Stimulated activated memory B cell treated with anti-CD40 and anti-IgM and Interleukin-4, amounts not matched to agents 10 μg/mL and 1 μg/mL and 100 μg/mL, for 72 hours (primary cell): ENCODE measurements at regions not wholly inside any gene's neighbourhood (a gene's known extent, or its start where the extent isn't known, plus 50 kb on each side); places are given as distances from the start of the nearest gene placed in this dataset.
"Not testable (repeated sequence)": the region's sequence is repeated elsewhere in the genome, so short reads cannot be mapped to it uniquely, and the experiment has no call there.

Experiments
- ATAC-seq: fragments of 150-1000 bp; cut with Tn5 transposase; 2 replicates; pipeline ENCODE4 v1.10.0; 2021
- H3K27ac Mint-ChIP-seq: one replicate; pipeline ENCODE4 v1.8.0; 2022; ENCODE audit warnings: mild to moderate bottlenecking, mixed read lengths
- H3K27me3 Mint-ChIP-seq: one replicate; pipeline ENCODE4 v1.8.0; 2022; ENCODE audit warnings: mixed read lengths
- H3K36me3 Mint-ChIP-seq: one replicate; pipeline ENCODE4 v1.8.0; 2022; ENCODE audit warnings: mixed read lengths
- H3K4me1 Mint-ChIP-seq: one replicate; pipeline ENCODE4 v1.8.0; 2022; ENCODE audit warnings: mixed read lengths
- H3K4me3 Mint-ChIP-seq: one replicate; pipeline ENCODE4 v1.8.0; 2022; ENCODE audit warnings: mild to moderate bottlenecking, moderate library complexity, mixed read lengths
- H3K9me3 Mint-ChIP-seq: one replicate; pipeline ENCODE4 v1.8.0; 2022; ENCODE audit warnings: mixed read lengths

- H3K27me3 Mint-ChIP-seq = no peaks in the 10 kb centered on the region
- peaks cover 62% of the 10 kb centered on the region for H3K4me1 Mint-ChIP-seq
- H3K36me3 Mint-ChIP-seq = no peaks in the 10 kb centered on the region
- peak overlapping the region; percentile 62 for H3K27ac Mint-ChIP-seq
- H3K9me3 Mint-ChIP-seq = no peaks in the 10 kb centered on the region
- ATAC-seq = no peak
- H3K4me3 Mint-ChIP-seq = peak overlapping the region; percentile 83
Observed at GRCh38 chr9:36485647-36486328, 85.7 kb upstream of the RNF38 start.

- no peaks in the 10 kb centered on the region for H3K36me3 Mint-ChIP-seq
- no peak overlapping the region for H3K4me3 Mint-ChIP-seq
- no peaks in the 10 kb centered on the region for H3K9me3 Mint-ChIP-seq
- H3K27me3 Mint-ChIP-seq = no peaks in the 10 kb centered on the region
- H3K4me1 Mint-ChIP-seq = peaks cover 67% of the 10 kb centered on the region
- H3K27ac Mint-ChIP-seq = no peak overlapping the region
- no peak for ATAC-seq
Observed at GRCh38 chr9:36484124-36484523, 84.1 kb upstream of the RNF38 start.

- Mint-ChIP-seq H3K27ac (no peak overlapping the region), H3K9me3 (no peaks in the 10 kb centered on the region), H3K4me3 (no peak overlapping the region)
Observed at GRCh38 chr9:36479101-36479500, 79.0 kb upstream of the RNF38 start.

GRCh38 chr9:36471359-36471758, 71.3 kb upstream of the RNF38 start:
- H3K27me3 Mint-ChIP-seq = no peaks in the 10 kb centered on the region
- no peaks in the 10 kb centered on the region for H3K9me3 Mint-ChIP-seq
- H3K36me3 Mint-ChIP-seq = no peaks in the 10 kb centered on the region
- peak overlapping the region; percentile 79 for H3K4me3 Mint-ChIP-seq
- ATAC-seq = no peak
- peaks cover 37% of the 10 kb centered on the region for H3K4me1 Mint-ChIP-seq
- H3K27ac Mint-ChIP-seq = peak overlapping the region; percentile 93

More at GRCh38 chr9:36479101-36479500, 79.0 kb upstream of the RNF38 start:
- no peak for ATAC-seq
- H3K36me3 Mint-ChIP-seq = no peaks in the 10 kb centered on the region
- H3K27me3 Mint-ChIP-seq = no peaks in the 10 kb centered on the region
- peaks cover 34% of the 10 kb centered on the region for H3K4me1 Mint-ChIP-seq

GRCh38 chr9:36470643-36471290, 70.7 kb upstream of the RNF38 start:
- peaks cover 37% of the 10 kb centered on the region for H3K4me1 Mint-ChIP-seq
- no peaks in the 10 kb centered on the region for H3K9me3 Mint-ChIP-seq
- no peaks in the 10 kb centered on the region for H3K27me3 Mint-ChIP-seq
- peak overlapping the region; percentile 79 for H3K4me3 Mint-ChIP-seq
- no peaks in the 10 kb centered on the region for H3K36me3 Mint-ChIP-seq
- peak; percentile 88 for ATAC-seq
- peak overlapping the region; percentile 93 for H3K27ac Mint-ChIP-seq

- H3K4me3 Mint-ChIP-seq = no peak overlapping the region
- peaks cover 8% of the 10 kb centered on the region for H3K36me3 Mint-ChIP-seq
Observed at GRCh38 chr9:36463467-36463866, 63.4 kb upstream of the RNF38 start.

GRCh38 chr9:36462245-36462644, 62.2 kb upstream of the RNF38 start:
- Mint-ChIP-seq H3K36me3 (peaks cover 8% of the 10 kb centered on the region), H3K4me3 (no peak overlapping the region), H3K27me3 (no peaks in the 10 kb centered on the region), H3K4me1 (peaks cover 56% of the 10 kb centered on the region), H3K27ac (peak overlapping the region; percentile 45), H3K9me3 (no peaks in the 10 kb centered on the region)
- ATAC-seq = no peak

More at GRCh38 chr9:36463467-36463866, 63.4 kb upstream of the RNF38 start:
- Mint-ChIP-seq H3K27me3 (no peaks in the 10 kb centered on the region), H3K4me1 (peaks cover 54% of the 10 kb centered on the region), H3K27ac (peak overlapping the region; percentile 16), H3K9me3 (no peaks in the 10 kb centered on the region)
- no peak for ATAC-seq

GRCh38 chr9:36461323-36461722, 61.3 kb upstream of the RNF38 start:
- Mint-ChIP-seq H3K4me3 (no peak overlapping the region), H3K4me1 (peaks cover 62% of the 10 kb centered on the region), H3K36me3 (peaks cover 8% of the 10 kb centered on the region), H3K9me3 (no peaks in the 10 kb centered on the region), H3K27me3 (no peaks in the 10 kb centered on the region), H3K27ac (peak overlapping the region; percentile 45)
- ATAC-seq = no peak

- H3K27me3 Mint-ChIP-seq, H3K36me3 Mint-ChIP-seq, H3K9me3 Mint-ChIP-seq: not testable (repeated sequence)
- Mint-ChIP-seq H3K4me3 (peak overlapping the region; percentile 68), H3K4me1 (peaks cover 62% of the 10 kb centered on the region), H3K27ac (peak overlapping the region; percentile 80)
- peak; percentile 69 for ATAC-seq
Observed at GRCh38 chr9:36458430-36458915, 58.4 kb upstream of the RNF38 start.

- H3K27me3 Mint-ChIP-seq = no peaks in the 10 kb centered on the region
- H3K4me1 Mint-ChIP-seq = peaks cover 56% of the 10 kb centered on the region
- H3K27ac Mint-ChIP-seq = peak overlapping the region; percentile 80
- peaks cover 2% of the 10 kb centered on the region for H3K36me3 Mint-ChIP-seq
- no peaks in the 10 kb centered on the region for H3K9me3 Mint-ChIP-seq
- peak overlapping the region; percentile 68 for H3K4me3 Mint-ChIP-seq
- ATAC-seq = no peak
Observed at GRCh38 chr9:36457836-36458429, 57.9 kb upstream of the RNF38 start.

- Mint-ChIP-seq H3K36me3 (no peaks in the 10 kb centered on the region), H3K4me1 (peaks cover 45% of the 10 kb centered on the region), H3K9me3 (no peaks in the 10 kb centered on the region), H3K27ac (no peak overlapping the region), H3K4me3 (no peak overlapping the region), H3K27me3 (no peaks in the 10 kb centered on the region)
- no peak for ATAC-seq
Observed at GRCh38 chr9:36456480-36457065, 56.5 kb upstream of the RNF38 start.

GRCh38 chr9:36451949-36452348, 51.9 kb upstream of the RNF38 start:
- H3K36me3 Mint-ChIP-seq = no peaks in the 10 kb centered on the region
- H3K4me3 Mint-ChIP-seq = no peak overlapping the region
- H3K27ac Mint-ChIP-seq = no peak overlapping the region
- peaks cover 6% of the 10 kb centered on the region for H3K4me1 Mint-ChIP-seq
- H3K27me3 Mint-ChIP-seq = no peaks in the 10 kb centered on the region
- ATAC-seq = no peak
- H3K9me3 Mint-ChIP-seq = no peaks in the 10 kb centered on the region

GRCh38 chr9:36450110-36450732, 50.2 kb upstream of the RNF38 start:
- H3K4me1 Mint-ChIP-seq = peaks cover 6% of the 10 kb centered on the region
- no peaks in the 10 kb centered on the region for H3K27me3 Mint-ChIP-seq
- no peak overlapping the region for H3K27ac Mint-ChIP-seq
- H3K36me3 Mint-ChIP-seq = peaks cover 6% of the 10 kb centered on the region
- ATAC-seq = no peak
- no peak overlapping the region for H3K4me3 Mint-ChIP-seq
- H3K9me3 Mint-ChIP-seq = no peaks in the 10 kb centered on the region
